ENCODE measurements at regions not wholly inside any gene's neighbourhood (a gene's known extent, or its start where the extent isn't known, plus 50 kb on each side); places are given as distances from the start of the nearest gene placed in this dataset.

- WGBS (ENCODE audit: insufficient coverage), result 75% methylated on average over 3 of the region's 3 CpGs
- no peak for TF ChIP-seq CTCF (IDR thresholded peaks at IDR 0.05)
- Mint-ChIP-seq H3K36me3 (no peaks in the 10 kb centered on the region), H3K9me3 (peaks cover 0 to 3% of the 10 kb centered on the region in 2 donors), H3K4me1 (no peaks in the 10 kb centered on the region), H3K27me3 (ENCODE audit: low read depth in 2 of 2) (no peaks in the 10 kb centered on the region), H3K27ac (no peak overlapping the region), H3K4me3 (no peak overlapping the region)
- Histone ChIP-seq H3K4me1 (ENCODE audit: control insufficient read depth, insufficient read depth, low read length) (no peaks in the 10 kb centered on the region), H3K4me3 (ENCODE audit: low read length) (no peak overlapping the region), H3K9me3 (ENCODE audit: control insufficient read depth, insufficient read depth, low read length) (no peaks in the 10 kb centered on the region), H3K27ac (ENCODE audit: low read length) (no peak overlapping the region), H3K36me3 (ENCODE audit: control insufficient read depth, insufficient read depth, low read length) (no peaks in the 10 kb centered on the region), H3K27me3 (ENCODE audit: control insufficient read depth, insufficient read depth, low read length) (no peaks in the 10 kb centered on the region)
- no peak for ATAC-seq
- DNase-seq, result no peak
- intact Hi-C loops (cut with micrococcal nuclease), result no loop called here
These were observed 104.7 kb downstream of the NKX6-1 start for GRCh38 chr4:84394386-84394785.

GRCh38 chr4:84392951-84393590 lies 106.0 kb downstream of the NKX6-1 start:
- H3K4me3 Mint-ChIP-seq, result no peak overlapping the region
- H3K36me3 ChIP-seq (ENCODE audit: control insufficient read depth, insufficient read depth, low read length), result no peaks in the 10 kb centered on the region
- H3K4me1 Mint-ChIP-seq, result no peaks in the 10 kb centered on the region
- H3K4me1 ChIP-seq (ENCODE audit: control insufficient read depth, insufficient read depth, low read length), result no peaks in the 10 kb centered on the region
- WGBS (ENCODE audit: insufficient coverage), result 88% methylated on average over 3 of the region's 3 CpGs
- intact Hi-C loops (cut with micrococcal nuclease), result no loop called here
- no peak overlapping the region for H3K27ac Mint-ChIP-seq
- H3K36me3 Mint-ChIP-seq, result no peaks in the 10 kb centered on the region
- peaks cover 0 to 5% of the 10 kb centered on the region in 2 donors for H3K9me3 Mint-ChIP-seq
- TF ChIP-seq CTCF (IDR thresholded peaks at IDR 0.05), result no peak
- no peaks in the 10 kb centered on the region for H3K27me3 Mint-ChIP-seq (ENCODE audit: low read depth in 2 of 2)
- no peak overlapping the region for H3K27ac ChIP-seq (ENCODE audit: low read length)
- ATAC-seq (no peak), DNase-seq (no peak)
- no peaks in the 10 kb centered on the region for H3K27me3 ChIP-seq (ENCODE audit: control insufficient read depth, insufficient read depth, low read length)
- H3K9me3 ChIP-seq (ENCODE audit: control insufficient read depth, insufficient read depth, low read length), result no peaks in the 10 kb centered on the region
- no peak overlapping the region for H3K4me3 ChIP-seq (ENCODE audit: low read length)

- Mint-ChIP-seq H3K9me3 (peaks cover 0 to 4% of the 10 kb centered on the region in 2 donors), H3K4me3 (no peak overlapping the region), H3K36me3 (no peaks in the 10 kb centered on the region), H3K27me3 (ENCODE audit: low read depth in 2 of 2) (no peaks in the 10 kb centered on the region), H3K4me1 (no peaks in the 10 kb centered on the region), H3K27ac (no peak overlapping the region)
- Histone ChIP-seq H3K4me1 (ENCODE audit: control insufficient read depth, insufficient read depth, low read length) (no peaks in the 10 kb centered on the region), H3K9me3 (ENCODE audit: control insufficient read depth, insufficient read depth, low read length) (no peaks in the 10 kb centered on the region), H3K4me3 (ENCODE audit: low read length) (no peak overlapping the region), H3K27me3 (ENCODE audit: control insufficient read depth, insufficient read depth, low read length) (no peaks in the 10 kb centered on the region), H3K36me3 (ENCODE audit: control insufficient read depth, insufficient read depth, low read length) (no peaks in the 10 kb centered on the region), H3K27ac (ENCODE audit: low read length) (no peak overlapping the region)
- no peak for TF ChIP-seq CTCF (IDR thresholded peaks at IDR 0.05)
- intact Hi-C loops (cut with micrococcal nuclease), result no loop called here
- ATAC-seq (no peak), DNase-seq (no peak)
- WGBS (ENCODE audit: insufficient coverage), result 82% methylated on average over 2 of the region's 2 CpGs
These were observed 109.7 kb downstream of the NKX6-1 start for GRCh38 chr4:84389406-84389805.

GRCh38 chr4:84385203-84385602 lies 113.9 kb downstream of the NKX6-1 start:
- ATAC-seq (no peak), DNase-seq (no peak)
- H3K27ac Mint-ChIP-seq, result no peak overlapping the region
- H3K4me3 Mint-ChIP-seq, result no peak overlapping the region
- H3K27ac ChIP-seq (ENCODE audit: low read length), result no peak overlapping the region
- H3K27me3 ChIP-seq (ENCODE audit: control insufficient read depth, insufficient read depth, low read length), result no peaks in the 10 kb centered on the region
- 40% methylated on average over 2 of the region's 2 CpGs for WGBS (ENCODE audit: insufficient coverage)
- H3K9me3 ChIP-seq (ENCODE audit: control insufficient read depth, insufficient read depth, low read length), result no peaks in the 10 kb centered on the region
- TF ChIP-seq CTCF (IDR thresholded peaks at IDR 0.05), result no peak
- no peaks in the 10 kb centered on the region for H3K36me3 Mint-ChIP-seq
- H3K36me3 ChIP-seq (ENCODE audit: control insufficient read depth, insufficient read depth, low read length), result no peaks in the 10 kb centered on the region
- no peaks in the 10 kb centered on the region for H3K27me3 Mint-ChIP-seq (ENCODE audit: low read depth in 2 of 2)
- no peaks in the 10 kb centered on the region for H3K4me1 ChIP-seq (ENCODE audit: control insufficient read depth, insufficient read depth, low read length)
- intact Hi-C loops (cut with micrococcal nuclease), result no loop called here
- H3K9me3 Mint-ChIP-seq, result peaks cover 2 to 9% of the 10 kb centered on the region in 2 donors
- H3K4me3 ChIP-seq (ENCODE audit: low read length), result no peak overlapping the region
- H3K4me1 Mint-ChIP-seq, result no peaks in the 10 kb centered on the region
